Renal pelvis (tissue), 1 donor: ENCODE measurements at regions not wholly inside any gene's neighbourhood (a gene's known extent, or its start where the extent isn't known, plus 50 kb on each side); places are given as distances from the start of the nearest gene placed in this dataset.
"Not testable (repeated sequence)": the region's sequence is repeated elsewhere in the genome, so short reads cannot be mapped to it uniquely, and the experiment has no call there.

Source experiments
- DNase-seq: peaks from one replicate; pipeline ENCODE4 v3.0.0-alpha.2; 2013

DNA sequence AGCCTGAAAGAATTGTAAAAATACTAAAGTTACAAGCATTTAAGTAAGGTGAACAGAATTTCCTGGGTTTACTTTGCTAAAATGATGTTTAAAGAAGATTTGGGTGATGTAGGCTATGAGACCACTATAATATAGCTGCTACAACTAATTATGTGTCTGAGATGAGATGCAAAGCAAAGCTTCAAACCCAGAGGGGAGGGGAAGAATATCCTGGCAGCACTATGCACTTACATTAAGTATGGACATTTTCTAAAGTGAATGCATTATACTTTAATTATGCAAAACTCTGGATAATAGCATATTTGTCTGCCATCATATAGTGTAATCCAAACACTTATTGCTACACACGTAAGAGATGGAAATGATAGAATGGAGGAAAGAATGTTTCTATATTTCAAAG, 1003.7 kb downstream of the GALC start:
- DNase-seq = no peak

DNA sequence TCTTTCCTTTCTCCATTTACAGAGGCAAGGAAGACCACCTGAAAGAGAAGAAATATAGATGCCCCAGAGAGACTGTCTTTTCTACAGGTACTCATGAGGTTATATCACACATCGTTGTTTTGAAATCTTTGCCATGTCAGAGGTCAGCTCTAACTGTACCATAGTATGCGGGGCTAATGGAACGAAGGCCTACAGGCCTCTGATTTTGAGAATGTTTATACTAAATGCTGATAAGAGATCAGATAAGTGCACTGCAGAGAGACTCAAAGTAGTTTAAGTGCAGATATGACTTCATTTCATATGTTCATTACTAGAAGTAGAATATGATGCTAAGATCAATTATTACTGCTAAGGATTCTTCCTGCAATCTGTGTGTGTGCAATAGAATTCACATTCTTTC, 1005.0 kb downstream of the GALC start:
- DNase-seq = no peak

DNA sequence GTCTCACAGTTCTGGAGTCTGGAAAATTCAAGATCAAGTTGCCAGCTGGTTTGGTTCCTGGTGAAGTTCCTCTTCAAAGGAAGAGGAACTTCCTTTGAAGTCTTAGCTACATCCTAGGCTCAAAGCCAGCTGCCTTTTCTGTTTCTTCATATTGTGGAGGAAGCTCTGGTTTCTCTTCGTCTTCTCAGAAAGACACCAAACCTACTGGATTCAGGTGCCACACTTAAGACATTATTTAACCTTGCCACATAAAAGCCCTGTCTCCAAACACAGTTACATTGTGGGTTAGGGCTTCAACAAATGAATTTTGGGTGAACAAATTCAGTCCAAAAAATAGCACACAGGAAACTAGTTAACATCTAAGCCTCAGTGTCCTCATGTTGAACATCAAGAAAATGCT, 1019.8 kb downstream of the GALC start:
- no peak for DNase-seq

DNA sequence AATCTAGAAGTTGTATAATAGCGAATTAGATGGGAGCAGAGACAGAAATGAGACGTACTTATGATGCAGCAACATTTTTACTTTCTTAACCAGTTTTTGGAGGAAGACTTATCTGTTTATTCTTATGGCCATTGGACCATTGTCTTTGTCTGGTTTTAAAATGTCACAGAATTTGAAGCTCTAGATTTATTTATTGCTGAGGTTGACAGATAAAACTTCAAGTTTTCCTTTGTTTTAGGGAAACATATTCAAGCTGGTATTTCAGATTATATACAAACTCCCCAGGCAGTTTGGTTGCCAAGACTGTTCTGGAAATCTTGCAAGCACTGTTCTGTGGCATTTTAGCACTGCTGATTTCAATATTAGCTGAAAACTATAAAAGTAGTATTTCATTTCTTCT, 1021.7 kb downstream of the GALC start:
- DNase-seq = no peak

DNA sequence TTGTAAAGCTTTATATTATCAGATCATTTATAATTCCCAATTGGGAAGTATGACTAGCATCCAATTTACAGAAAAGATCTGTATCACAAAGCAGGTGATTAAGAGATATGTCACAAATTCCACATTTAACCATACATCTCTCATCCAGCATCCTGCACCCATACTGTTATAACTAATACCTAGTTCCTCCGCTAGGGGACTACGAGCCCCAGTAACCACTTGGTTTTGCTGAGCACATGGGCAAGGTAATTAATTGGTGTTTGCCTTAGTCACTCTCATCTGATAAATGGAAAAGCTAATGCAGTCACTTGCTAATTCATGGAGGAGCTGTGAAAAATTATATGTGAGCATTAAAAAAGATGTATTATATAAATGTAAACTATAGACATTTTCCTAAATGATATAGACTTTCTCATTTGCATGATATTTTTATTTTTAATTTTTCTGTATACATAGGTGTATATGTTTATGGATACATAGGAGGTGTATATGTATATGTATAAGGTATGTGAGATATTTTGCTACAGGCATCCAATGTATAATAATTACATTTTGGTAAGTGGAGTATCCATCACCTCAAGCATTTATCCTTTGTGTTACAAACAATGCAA, 1031.8 kb downstream of the GALC start:
- DNase-seq = no peak

DNA sequence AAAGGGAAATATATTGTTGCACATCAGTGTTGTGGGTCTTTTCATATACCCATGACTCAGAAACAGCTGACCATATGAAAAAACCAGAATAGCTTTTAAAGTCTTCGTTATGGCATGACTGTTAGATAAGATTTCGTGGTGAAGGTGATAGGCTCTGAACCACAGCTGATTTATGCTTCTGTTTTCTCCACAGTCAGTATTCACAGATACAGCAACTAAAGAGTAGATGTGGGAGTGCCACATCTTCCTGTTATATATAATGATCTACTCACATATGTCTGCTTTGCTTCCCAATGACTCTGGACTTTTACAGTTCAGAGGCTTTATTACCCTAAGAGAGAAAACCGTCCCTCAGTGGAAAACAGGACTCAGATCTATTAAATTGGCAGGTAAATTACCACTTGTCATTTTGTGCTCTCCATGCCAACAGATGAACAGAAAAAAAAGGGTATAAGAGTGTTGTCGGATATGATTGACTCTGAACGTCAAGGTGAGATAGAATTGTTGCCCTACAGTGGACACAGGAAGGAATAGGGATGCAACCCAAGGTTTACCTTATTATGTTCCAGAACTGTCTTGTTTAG, 1037.1 kb downstream of the GALC start:
- DNase-seq = peak; percentile 27

DNA sequence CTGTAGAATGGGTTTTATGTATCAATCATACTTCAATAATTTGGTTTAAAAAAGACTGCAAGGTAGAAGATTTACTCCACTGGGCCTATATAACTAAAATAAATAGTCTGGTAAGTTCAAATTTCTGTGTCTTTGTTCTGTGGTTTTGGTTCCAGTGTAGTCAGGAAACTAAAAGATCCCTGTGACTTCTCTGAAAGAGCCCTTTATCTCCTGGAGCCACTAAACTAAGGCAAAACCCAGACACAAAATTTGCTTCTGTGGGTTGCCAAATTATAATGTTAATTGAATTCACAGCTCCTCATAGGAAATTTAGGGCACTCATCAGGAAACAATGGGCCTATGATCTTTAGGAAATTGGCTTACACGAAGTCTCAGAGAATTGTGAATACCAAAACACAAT, 1038.4 kb downstream of the GALC start:
- no peak for DNase-seq

DNA sequence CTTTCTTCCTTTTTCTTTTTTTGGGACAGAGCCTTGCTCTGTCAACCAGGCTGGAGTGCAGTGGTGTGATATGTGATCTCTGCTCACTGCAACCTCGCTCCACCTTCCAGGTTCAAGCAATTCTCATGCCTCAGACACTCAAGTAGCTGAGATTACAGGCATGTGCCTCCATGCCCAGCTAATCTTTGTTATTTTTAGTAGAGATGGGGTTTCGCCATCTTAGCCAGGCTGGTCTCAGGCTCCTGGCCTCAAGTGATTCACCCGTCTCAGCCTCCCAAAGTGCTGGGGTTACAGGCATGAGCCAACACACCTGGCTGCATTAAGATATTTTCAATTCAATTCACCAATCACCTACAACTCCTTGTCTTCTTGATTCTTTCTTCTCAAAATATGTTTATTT, 1046.5 kb downstream of the GALC start:
- DNase-seq = no peak

DNA sequence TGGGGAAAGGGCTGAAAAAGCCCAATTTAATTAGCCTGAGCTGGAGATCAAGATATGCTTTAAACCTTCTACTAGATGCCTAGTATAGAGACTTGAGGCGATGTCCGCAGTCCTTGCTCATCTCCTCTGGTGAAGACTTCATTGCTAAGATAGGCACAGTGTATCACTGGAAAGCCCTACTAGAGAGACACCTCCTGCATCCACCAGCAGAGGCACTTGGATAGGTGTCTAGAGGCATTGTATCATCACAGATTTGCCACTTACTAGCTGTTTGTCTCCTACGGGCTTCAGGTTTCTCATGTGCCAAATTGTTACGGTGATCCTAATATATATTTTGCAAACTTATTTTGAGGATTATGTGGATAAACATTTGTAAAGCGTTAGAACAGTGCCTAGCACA, 1048.5 kb downstream of the GALC start:
- no peak for DNase-seq

DNA sequence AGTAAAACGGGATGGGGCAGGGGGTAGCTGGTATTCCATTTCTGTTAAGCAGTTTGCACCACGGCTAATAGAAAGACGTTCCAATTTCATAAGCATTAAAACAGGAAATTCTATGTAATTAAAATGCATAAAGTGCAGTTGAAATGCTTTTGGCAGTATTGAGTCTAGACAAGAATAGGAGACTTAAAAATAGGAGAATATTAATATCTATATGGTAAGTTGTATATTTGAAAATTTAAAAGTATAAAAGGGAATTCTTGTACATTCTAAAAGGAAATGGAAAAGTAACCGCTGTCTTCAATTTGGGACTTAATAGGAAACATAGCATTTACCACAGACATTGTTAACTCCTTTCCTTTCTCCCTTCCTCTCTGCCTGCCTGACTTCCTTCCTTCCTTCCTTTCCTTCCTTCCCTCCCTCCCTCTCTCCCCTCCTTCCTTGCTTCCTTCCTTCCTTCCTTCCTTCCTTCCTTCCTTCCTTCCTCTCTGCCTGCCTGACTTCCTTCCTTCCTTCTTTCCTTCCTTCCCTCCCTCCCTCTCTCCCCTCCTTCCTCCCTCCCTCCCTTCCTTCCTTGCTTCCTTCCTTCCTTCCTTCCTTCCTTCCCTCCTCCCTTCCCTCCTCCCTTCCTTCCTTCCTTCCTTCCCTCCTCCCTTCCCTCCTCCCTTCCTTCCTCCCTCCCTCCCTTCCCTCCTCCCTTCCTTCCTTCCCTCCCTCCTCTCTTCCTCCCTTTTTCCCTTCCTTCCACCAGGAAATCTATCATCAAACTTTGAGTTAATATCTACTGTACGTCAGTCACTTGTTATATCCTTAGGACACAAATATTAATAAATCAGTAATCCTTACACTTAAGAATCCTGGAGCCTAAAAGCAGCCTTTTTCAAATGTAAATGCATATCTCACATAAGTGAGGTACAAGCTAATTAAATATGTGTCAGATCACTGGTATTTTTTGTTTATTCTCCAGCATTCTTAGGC, 1049.3 kb downstream of the GALC start:
- DNase-seq = no peak

DNA sequence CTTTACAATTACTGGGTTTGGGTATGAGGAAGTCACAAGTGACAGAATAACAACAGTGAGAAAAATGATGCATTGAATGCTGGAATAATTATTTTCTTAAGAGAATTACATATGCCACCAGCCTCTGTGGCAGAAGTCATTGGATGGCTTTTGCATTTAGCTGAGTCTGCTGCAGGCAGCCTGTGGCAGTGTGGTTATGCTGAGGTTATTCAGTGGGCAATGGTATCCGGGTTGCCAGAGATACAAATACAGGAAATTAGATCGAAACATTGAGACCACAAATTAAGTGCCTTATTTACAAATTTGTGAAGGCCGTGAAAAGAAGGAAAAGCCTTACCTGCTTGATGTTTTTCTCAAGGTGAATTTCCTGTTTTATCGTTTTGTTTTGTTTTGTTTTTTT, 1050.0 kb downstream of the GALC start:
- no peak for DNase-seq

DNA sequence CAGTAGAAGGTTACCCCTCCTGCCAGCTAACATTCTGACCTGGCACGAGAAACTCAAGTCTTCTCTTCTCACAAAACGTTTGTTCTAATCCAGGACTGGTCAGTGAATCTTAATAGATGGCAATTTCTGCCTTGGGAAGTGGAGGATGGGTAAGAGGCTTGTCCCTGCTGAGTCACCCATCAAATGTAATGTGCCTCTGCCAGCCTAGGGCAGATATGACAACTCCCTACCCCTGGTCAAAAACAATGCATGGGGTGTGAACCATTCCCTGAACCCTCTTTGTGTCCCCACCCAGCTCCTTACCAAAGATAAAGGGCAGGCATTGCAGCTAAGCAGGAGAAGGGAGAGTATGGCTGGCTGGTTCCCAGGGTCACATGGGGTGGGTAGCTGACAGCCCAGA, 1052.9 kb downstream of the GALC start:
- DNase-seq = no peak

DNA sequence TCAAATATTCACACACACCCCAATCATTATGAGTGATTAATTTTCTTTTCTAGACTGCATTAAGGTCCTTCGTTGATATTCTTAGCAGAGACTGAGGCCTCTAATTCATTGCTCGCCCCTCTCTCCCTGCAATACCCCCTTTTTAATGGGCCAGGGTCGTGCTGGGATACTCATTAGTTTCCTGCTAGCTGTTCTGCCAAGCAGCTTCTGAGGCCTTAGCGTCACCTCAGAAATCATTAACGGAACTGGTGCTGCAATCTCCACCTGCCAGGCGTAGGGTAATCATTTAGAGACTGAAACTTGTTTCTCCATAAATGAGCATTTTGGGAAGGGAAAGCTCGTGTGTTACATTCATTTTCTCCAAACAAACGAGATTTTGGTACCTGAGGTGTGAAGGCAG, 1054.7 kb downstream of the GALC start:
- peak; percentile 42 for DNase-seq

DNA sequence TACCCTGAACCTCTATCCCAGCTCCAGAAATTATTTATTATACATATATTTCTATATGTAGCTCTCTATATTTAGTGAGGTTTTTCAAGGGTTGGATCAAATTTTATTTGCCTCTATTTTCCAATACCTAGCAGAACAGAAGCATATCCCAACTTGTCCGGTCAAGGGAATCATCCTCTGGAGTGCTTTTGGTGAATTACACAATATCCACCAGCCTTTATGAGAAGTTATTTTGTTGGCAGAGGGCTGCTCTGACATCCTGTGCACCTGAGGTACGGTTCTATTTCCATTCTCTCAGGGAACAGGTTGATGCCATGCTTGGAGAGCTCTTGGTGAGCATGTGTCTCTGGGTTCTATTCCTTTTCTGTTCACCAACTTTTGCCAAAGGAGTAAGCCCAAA, 1056.4 kb downstream of the GALC start:
- no peak for DNase-seq

DNA sequence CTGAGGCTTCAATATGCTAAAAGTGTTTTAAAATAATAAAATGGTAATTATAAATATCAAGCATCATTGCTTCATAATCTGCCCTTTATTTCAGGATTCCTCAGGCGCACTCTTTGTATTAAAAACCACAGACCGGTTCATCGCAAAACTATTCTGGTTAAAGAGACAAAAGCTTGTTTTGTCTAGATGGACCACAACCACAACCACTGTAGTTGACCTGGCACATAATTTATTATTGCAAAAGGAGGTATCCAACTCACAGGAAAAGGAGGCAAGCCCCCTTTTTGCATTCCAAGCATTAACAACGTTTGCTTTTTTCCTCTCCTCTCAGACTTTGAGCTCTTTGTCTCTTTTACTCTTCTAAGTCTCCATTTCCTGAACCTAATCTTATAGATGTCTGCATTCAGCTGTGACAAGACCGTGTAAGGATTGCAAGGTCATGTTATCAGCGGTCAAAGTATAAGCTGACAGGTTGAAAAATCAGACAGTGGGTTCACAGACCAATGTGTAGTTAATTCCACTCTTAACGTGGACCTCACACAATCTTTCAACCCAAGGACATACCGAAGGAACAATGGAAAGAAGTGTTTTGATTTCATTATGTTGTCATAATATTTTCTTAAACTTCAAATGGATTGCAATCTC, 1057.6 kb downstream of the GALC start:
- DNase-seq = no peak

DNA sequence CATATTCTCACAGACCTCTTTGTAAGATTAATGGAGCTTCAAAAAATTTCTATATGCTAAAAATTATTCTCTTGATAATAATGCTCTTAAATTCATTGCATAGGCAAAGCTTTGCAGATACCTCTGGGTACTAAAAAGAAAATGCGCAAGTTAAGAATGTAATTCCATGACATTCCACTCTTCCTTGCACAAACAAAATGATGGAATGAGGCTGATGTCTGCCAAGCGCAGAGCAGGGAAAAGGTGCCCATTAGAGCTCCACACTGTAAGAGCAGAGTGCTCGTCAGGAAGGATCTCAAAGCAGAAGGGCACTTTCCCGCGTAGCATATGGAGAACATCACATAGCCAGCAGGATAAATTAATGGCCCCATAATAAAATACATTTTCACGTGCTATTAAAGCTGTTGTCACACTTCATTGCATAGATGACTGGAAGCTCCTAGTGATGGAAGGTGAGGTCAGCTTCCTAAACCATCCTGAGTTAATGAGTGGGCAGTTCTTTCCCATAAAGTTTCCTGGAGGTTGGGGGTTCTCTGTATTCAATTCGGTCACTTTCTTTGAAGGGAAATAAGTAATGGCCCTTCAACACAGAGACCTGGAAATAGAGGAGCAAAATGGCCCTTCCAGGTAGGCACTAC, 1058.9 kb downstream of the GALC start:
- no peak for DNase-seq

DNA sequence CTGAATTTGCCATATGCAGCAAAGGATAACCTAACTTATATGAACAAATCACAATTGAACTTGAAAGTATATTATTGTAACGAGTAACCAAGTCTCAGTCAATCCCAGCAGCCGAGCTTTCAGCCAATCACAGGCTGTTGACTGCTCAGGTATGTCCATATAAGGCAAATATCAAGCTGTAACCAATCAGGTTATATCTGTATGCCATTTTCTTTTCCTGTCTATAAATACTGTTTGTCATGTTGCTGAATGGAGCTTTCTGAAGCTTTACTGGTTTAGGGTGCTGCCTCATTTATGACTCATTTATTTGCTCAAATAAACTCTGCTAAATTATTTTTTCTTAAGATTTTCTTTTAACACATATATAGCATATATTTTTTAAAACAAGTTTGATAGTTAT, 1059.5 kb downstream of the GALC start:
- no peak for DNase-seq

DNA sequence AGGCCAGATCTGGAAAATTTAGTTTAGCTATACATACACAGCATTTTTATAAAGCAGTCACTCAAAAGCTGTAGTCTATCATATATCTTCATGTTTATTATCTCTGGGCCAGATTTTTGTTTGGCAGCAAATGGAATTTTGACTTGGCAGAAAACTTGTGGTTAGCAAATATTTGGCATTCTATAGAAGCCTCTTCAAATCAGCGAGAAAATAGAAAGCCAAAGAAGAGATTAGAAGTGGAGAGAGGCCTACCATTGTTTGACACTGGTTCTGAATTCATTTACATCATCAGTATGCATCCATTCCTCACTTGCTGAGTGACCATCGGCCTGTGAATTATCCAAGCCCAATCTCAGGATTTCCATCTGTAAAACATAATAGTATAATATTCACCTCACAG, 1077.6 kb downstream of the GALC start:
- no peak for DNase-seq

DNA sequence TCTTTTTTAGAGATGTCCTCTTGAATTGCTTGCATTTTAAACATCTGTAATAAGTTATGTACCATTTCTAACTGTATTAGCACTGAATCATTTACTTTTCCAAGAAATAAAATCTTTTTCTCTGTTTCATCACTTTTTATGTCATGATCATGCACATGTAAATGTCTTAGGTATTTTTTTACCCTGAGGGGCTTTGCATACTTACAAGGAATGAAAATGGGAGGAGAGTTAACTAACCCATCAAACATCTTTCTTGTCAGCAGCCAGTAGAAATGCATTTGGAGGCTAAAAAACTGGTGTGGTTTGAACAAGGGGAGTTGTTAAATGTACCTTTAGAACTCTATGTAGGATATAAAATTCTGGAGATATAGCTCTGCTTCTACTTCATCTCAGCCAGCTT, 1080.3 kb downstream of the GALC start:
- DNase-seq = no peak

DNA sequence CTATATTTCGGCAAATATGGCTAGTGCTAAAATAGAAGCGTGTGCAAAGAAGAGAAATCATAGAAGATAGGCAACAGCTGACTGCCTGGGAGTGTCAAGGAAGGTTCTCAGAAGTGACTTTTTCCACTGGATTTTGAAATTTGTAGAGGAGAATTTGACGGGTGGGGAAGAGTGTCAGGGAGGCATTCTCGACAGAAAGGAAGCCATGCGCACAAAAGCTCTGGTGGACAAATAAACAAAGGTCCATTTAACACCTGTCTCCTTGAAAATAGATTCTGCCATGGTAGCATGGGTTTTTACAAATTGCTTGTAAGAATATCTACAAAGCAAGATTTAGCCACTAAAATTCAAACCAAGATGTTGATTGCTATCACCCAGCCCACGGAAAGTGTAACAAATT, 1081.5 kb downstream of the GALC start:
- DNase-seq = no peak

DNA sequence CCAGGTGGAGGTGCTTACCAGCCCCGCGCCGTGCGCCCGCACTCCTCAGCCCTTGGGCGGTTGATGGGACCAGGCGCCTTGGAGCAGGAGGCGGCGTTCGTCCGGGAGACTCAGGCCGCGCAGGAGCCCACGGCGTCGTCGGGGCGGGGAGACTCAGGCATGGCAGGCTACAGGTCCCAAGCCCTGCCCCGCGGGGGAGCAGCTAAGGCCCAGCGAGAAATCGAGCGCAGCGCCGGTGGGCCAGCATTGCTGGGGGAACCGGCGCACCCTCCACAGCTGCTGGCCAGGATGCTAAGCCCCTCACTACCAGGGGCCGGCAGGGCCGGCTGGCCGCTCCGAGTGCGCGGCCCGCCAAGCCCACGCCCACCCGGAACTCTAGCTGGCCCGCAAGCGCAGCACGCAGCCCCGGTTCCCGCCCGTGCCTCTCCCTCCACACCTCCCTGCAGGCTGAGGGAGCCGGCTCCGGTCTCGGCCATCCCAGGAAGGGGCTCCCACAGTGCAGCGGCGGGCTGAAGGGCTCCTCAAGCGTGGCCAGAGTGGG, 1087.5 kb downstream of the GALC start:
- not testable (repeated sequence) for DNase-seq
